MM.1S (cell line): ENCODE measurements at regions not wholly inside any gene's neighbourhood (a gene's known extent, or its start where the extent isn't known, plus 50 kb on each side); places are given as distances from the start of the nearest gene placed in this dataset.

Experiments
- DNase-seq: peaks from one replicate; pipeline ENCODE4 v3.0.0-alpha.2; 2015
- H2AFZ ChIP-seq: fragments of 300-600 bp; sonication (generic); 2 replicates; pipeline ENCODE4 v1.6.0; 2016; ENCODE audit warnings: antibody characterized with exemption, low read length
- H3F3A ChIP-seq: fragments of 300-600 bp; sonication (generic); 2 replicates; pipeline ENCODE4 v1.6.1; 2016; ENCODE audit warnings: mild to moderate bottlenecking, antibody characterized with exemption, low read length, moderate library complexity, mixed read lengths; ENCODE audit not compliant: insufficient read depth
- H3K27ac ChIP-seq: fragments of 300-600 bp; sonication (generic); 2 replicates; pipeline ENCODE4 v1.5.1; 2016; ENCODE audit warnings: mild to moderate bottlenecking, low read length
- H3K27me3 ChIP-seq: fragments of 300-600 bp; sonication (generic); replicated peaks from 2 replicates; pipeline ENCODE4 v1.6.0; 2016; ENCODE audit warnings: low read length; ENCODE audit not compliant: insufficient read depth
- H3K36me3 ChIP-seq: fragments of 300-600 bp; sonication (generic); replicated peaks from 2 replicates; pipeline ENCODE4 v1.6.1; 2016; ENCODE audit warnings: mild to moderate bottlenecking, low read length, mixed read lengths; ENCODE audit not compliant: insufficient read depth
- H3K4me1 ChIP-seq: fragments of 300-600 bp; sonication (generic); 2 replicates; pipeline ENCODE4 v1.6.1; 2016; ENCODE audit warnings: low read length, mixed read lengths
- H3K4me2 ChIP-seq: fragments of 300-600 bp; sonication (generic); 2 replicates; pipeline ENCODE4 v1.6.0; 2016; ENCODE audit warnings: low read depth, low read length
- H3K4me3 ChIP-seq: fragments of 300-600 bp; sonication (generic); 2 replicates; pipeline ENCODE4 v1.5.1; 2016; ENCODE audit warnings: low read length, mixed read lengths
- H3K79me2 ChIP-seq: fragments of 300-600 bp; sonication (generic); 2 replicates; pipeline ENCODE4 v1.6.1; 2016; ENCODE audit warnings: mixed run types, low read length, mixed read lengths
- H3K9ac ChIP-seq: fragments of 300-600 bp; sonication (generic); 2 replicates; pipeline ENCODE4 v1.6.1; 2016; ENCODE audit warnings: low read length, mixed read lengths
- H3K9me2 ChIP-seq: fragments of 300-600 bp; sonication (generic); replicated peaks from 2 replicates; pipeline ENCODE4 v1.6.1; 2016; ENCODE audit warnings: mild to moderate bottlenecking, low read length, mixed read lengths; ENCODE audit not compliant: insufficient read depth
- H3K9me3 ChIP-seq: fragments of 300-600 bp; sonication (generic); replicated peaks from 2 replicates; pipeline ENCODE4 v1.6.1; 2016; ENCODE audit warnings: mild to moderate bottlenecking, low read length, mixed read lengths; ENCODE audit not compliant: insufficient read depth
- H4K20me1 ChIP-seq: fragments of 300-600 bp; sonication (generic); 2 replicates; pipeline ENCODE4 v1.6.1; 2016; ENCODE audit warnings: mild to moderate bottlenecking, low read length, moderate library complexity, mixed read lengths; ENCODE audit not compliant: insufficient read depth
- EZH2 ChIP-seq: fragments of 300-600 bp; sonication (generic); optimal IDR thresholded peaks from 2 replicates; pipeline ENCODE3; 2017; ENCODE audit warnings: low read depth, mild to moderate bottlenecking, antibody characterized with exemption, low read length, mixed read lengths
- EZH2phosphoT487 ChIP-seq: fragments of 300-600 bp; sonication (generic); IDR thresholded peaks from 2 replicates; pipeline ENCODE4 v1.6.1; 2018; ENCODE audit warnings: antibody characterized with exemption, low read length
- TF ChIP-seq, protein P1 (sequence below): fragments of 300-600 bp; sonication (generic); IDR thresholded peaks from 2 replicates; pipeline ENCODE4 v1.5.1; 2016; ENCODE audit warnings: antibody characterized with exemption, low read length, mixed read lengths

DNA sequence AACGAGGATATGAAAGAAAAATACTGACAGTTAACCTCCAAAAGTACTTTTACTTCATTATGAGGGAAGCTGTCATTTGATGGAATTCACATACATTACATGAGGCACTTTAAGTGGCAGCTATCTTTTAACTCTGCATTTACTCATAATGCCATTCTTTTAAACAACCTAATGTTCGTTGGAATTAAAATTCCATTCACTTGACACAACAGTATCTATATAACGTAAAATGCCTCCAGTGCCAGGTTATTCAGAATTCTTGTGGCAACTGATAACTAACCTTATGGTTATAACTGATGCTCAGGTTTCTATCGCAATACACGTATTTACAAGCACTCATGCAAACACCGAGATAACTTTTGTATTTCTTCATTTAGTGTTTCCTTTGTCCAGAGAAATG lies 376.9 kb upstream of the GRAMD2B start:
- H4K20me1 ChIP-seq: no peaks in the 10 kb centered on the region
- TF ChIP-seq EZH2 (no peak), EZH2phosphoT487 (no peak)
- TF ChIP-seq, protein P1, sequence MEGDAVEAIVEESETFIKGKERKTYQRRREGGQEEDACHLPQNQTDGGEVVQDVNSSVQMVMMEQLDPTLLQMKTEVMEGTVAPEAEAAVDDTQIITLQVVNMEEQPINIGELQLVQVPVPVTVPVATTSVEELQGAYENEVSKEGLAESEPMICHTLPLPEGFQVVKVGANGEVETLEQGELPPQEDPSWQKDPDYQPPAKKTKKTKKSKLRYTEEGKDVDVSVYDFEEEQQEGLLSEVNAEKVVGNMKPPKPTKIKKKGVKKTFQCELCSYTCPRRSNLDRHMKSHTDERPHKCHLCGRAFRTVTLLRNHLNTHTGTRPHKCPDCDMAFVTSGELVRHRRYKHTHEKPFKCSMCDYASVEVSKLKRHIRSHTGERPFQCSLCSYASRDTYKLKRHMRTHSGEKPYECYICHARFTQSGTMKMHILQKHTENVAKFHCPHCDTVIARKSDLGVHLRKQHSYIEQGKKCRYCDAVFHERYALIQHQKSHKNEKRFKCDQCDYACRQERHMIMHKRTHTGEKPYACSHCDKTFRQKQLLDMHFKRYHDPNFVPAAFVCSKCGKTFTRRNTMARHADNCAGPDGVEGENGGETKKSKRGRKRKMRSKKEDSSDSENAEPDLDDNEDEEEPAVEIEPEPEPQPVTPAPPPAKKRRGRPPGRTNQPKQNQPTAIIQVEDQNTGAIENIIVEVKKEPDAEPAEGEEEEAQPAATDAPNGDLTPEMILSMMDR: no peak
- no peaks in the 10 kb centered on the region for H3K9me2 ChIP-seq
- H3K9ac ChIP-seq: no peak overlapping the region
- no peaks in the 10 kb centered on the region for H3F3A ChIP-seq
- no peaks in the 10 kb centered on the region for H3K27me3 ChIP-seq
- no peak overlapping the region for H3K4me3 ChIP-seq
- no peak overlapping the region for H3K27ac ChIP-seq
- no peak overlapping the region for H2AFZ ChIP-seq
- DNase-seq: no peak
- no peaks in the 10 kb centered on the region for H3K79me2 ChIP-seq
- H3K4me2 ChIP-seq: no peak overlapping the region
- H3K36me3 ChIP-seq: no peaks in the 10 kb centered on the region
- no peaks in the 10 kb centered on the region for H3K9me3 ChIP-seq
- H3K4me1 ChIP-seq: no peaks in the 10 kb centered on the region

- no peak overlapping the region for H2AFZ ChIP-seq
These were observed 376.2 kb upstream of the GRAMD2B start for GRCh38 chr5:126046846-126047571.

DNA sequence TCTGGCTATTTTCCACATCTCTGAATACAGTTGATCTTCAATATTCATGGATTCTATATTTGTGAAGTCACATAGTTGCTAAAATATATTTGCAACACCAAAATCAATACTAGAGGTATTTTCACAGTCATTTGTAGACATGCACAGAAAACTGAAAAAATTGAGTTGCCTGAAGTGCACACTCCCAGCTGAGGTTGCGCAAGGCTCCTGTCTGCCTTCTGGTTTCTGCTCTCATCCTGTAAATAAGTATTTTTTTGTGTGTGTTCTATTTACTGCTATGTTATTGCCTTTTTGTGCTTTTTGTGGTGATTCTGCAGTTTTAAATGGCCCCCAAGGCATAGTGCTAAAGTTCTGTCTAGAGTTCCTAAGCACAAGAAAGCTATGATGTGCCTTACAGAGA lies 371.1 kb upstream of the GRAMD2B start:
- Histone ChIP-seq H3K4me3 (no peak overlapping the region), H3K9me3 (no peaks in the 10 kb centered on the region), H3K9ac (no peak overlapping the region), H4K20me1 (no peaks in the 10 kb centered on the region), H2AFZ (no peak overlapping the region), H3K27ac (no peak overlapping the region), H3K36me3 (no peaks in the 10 kb centered on the region), H3K4me1 (no peaks in the 10 kb centered on the region), H3K79me2 (no peaks in the 10 kb centered on the region), H3F3A (no peaks in the 10 kb centered on the region), H3K9me2 (no peaks in the 10 kb centered on the region), H3K4me2 (no peak overlapping the region), H3K27me3 (no peaks in the 10 kb centered on the region)
- TF ChIP-seq, protein P1: no peak
- TF ChIP-seq EZH2: no peak
- no peak for TF ChIP-seq EZH2phosphoT487
- no peak for DNase-seq

More at GRCh38 chr5:126046846-126047571, 376.2 kb upstream of the GRAMD2B start:
- H3K79me2 ChIP-seq: no peaks in the 10 kb centered on the region
- H3K4me2 ChIP-seq: no peak overlapping the region
- H3K9me3 ChIP-seq: no peaks in the 10 kb centered on the region
- no peaks in the 10 kb centered on the region for H3K9me2 ChIP-seq
- no peaks in the 10 kb centered on the region for H3K4me1 ChIP-seq
- no peak overlapping the region for H3K4me3 ChIP-seq
- no peaks in the 10 kb centered on the region for H3K27me3 ChIP-seq
- TF ChIP-seq EZH2phosphoT487: no peak
- TF ChIP-seq, protein P1: no peak
- TF ChIP-seq EZH2: no peak
- no peaks in the 10 kb centered on the region for H4K20me1 ChIP-seq
- H3F3A ChIP-seq: no peaks in the 10 kb centered on the region
- H3K9ac ChIP-seq: no peak overlapping the region
- no peak overlapping the region for H3K27ac ChIP-seq
- H3K36me3 ChIP-seq: no peaks in the 10 kb centered on the region
- no peak for DNase-seq
